Smooth muscle cell (in vitro differentiated cells): ENCODE measurements at regions not wholly inside any gene's neighbourhood (a gene's known extent, or its start where the extent isn't known, plus 50 kb on each side); places are given as distances from the start of the nearest gene placed in this dataset.
A peak's percentile ranks its signal among the peaks of the same experiment; 100 is the strongest.

Experiments used
- DNase-seq: peaks from one replicate; lab custom pipeline; 2025; ENCODE audit not compliant: unreplicated experiment; lab: John Stamatoyannopoulos, UW
- H2AFZ ChIP-seq: fragments of 200-600 bp; sonication (generic); 2 replicates; pipeline ENCODE4 v1.6.0; 2016; ENCODE audit warnings: antibody characterized with exemption, low read depth, mild to moderate bottlenecking
- H3F3A ChIP-seq: fragments of 200-600 bp; sonication (generic); 2 replicates; pipeline ENCODE4 v1.6.0; 2017; ENCODE audit warnings: antibody characterized with exemption, low read depth
- H3K27ac ChIP-seq: fragments of 200-600 bp; sonication (generic); 2 replicates; pipeline ENCODE4 v1.5.1; 2016; ENCODE audit warnings: low read depth, mild to moderate bottlenecking
- H3K27me3 ChIP-seq: fragments of 200-600 bp; sonication (generic); 2 replicates; pipeline ENCODE4 v1.6.1; 2016; ENCODE audit warnings: low read depth, mild to moderate bottlenecking
- H3K36me3 ChIP-seq: fragments of 200-600 bp; sonication (generic); 2 replicates; pipeline ENCODE4 v1.5.1; 2016; ENCODE audit warnings: low read depth
- H3K4me1 ChIP-seq: fragments of 200-600 bp; sonication (generic); 2 replicates; pipeline ENCODE4 v1.5.1; 2016; ENCODE audit warnings: low read depth
- H3K4me2 ChIP-seq: fragments of 200-600 bp; sonication (generic); 2 replicates; pipeline ENCODE4 v1.6.0; 2016; ENCODE audit warnings: mild to moderate bottlenecking
- H3K4me3 ChIP-seq: fragments of 200-600 bp; sonication (generic); 2 replicates; pipeline ENCODE4 v1.5.1; 2016; ENCODE audit warnings: mild to moderate bottlenecking
- H3K79me2 ChIP-seq: fragments of 200-600 bp; sonication (generic); 2 replicates; pipeline ENCODE4 v1.6.0; 2016; ENCODE audit warnings: low read depth, mild to moderate bottlenecking
- H3K9ac ChIP-seq: fragments of 200-600 bp; sonication (generic); 2 replicates; pipeline ENCODE4 v1.6.0; 2016; ENCODE audit warnings: low read depth
- H3K9me3 ChIP-seq: fragments of 200-600 bp; sonication (generic); replicated peaks from 2 replicates; pipeline ENCODE4 v1.5.1; 2016; ENCODE audit warnings: low read depth
- H4K20me1 ChIP-seq: fragments of 200-600 bp; sonication (generic); 2 replicates; pipeline ENCODE4 v1.6.0; 2016; ENCODE audit warnings: low read depth
- CTCF ChIP-seq: fragments of 200-600 bp; sonication (generic); IDR thresholded peaks from 2 replicates; pipeline ENCODE4 v1.5.1; 2017; ENCODE audit warnings: borderline replicate concordance, mild to moderate bottlenecking, antibody characterized with exemption; ENCODE audit not compliant: insufficient read depth, poor library complexity, severe bottlenecking
- whole genome bisulfite sequencing: methylation state at CpG from one replicate; pipeline ENCODE4 v1.1.7; 2016; ENCODE audit warnings: low lambda C conversion rate; 5-methylcytosine and 5-hydroxymethylcytosine counted together

GRCh38 chr6:17015551-17016381 is 86.1 kb upstream of the STMND1 start:
- TF ChIP-seq CTCF: no peak
- Histone ChIP-seq H3F3A (peaks cover 18% of the 10 kb centered on the region), H3K4me2 (peak overlapping the region; percentile 53), H3K9ac (no peak overlapping the region), H3K4me1 (peaks cover 17% of the 10 kb centered on the region), H2AFZ (no peak overlapping the region), H3K79me2 (no peaks in the 10 kb centered on the region), H3K9me3 (no peaks in the 10 kb centered on the region), H4K20me1 (no peaks in the 10 kb centered on the region), H3K27ac (peak overlapping the region; percentile 86), H3K4me3 (peak overlapping the region; percentile 38), H3K36me3 (no peaks in the 10 kb centered on the region), H3K27me3 (no peaks in the 10 kb centered on the region)
- DNase-seq: no peak
- WGBS: 69% methylated on average over 49 of the region's 51 CpGs

- H3K79me2 ChIP-seq: no peaks in the 10 kb centered on the region
- no peak for DNase-seq
- TF ChIP-seq CTCF: no peak
- peak overlapping the region; percentile 21 for H3K4me2 ChIP-seq
- no peaks in the 10 kb centered on the region for H3K36me3 ChIP-seq
- peaks cover 17% of the 10 kb centered on the region for H3K4me1 ChIP-seq
- H3K9me3 ChIP-seq: no peaks in the 10 kb centered on the region
- H3K27ac ChIP-seq: peak overlapping the region; percentile 86
- H4K20me1 ChIP-seq: no peaks in the 10 kb centered on the region
- H2AFZ ChIP-seq: no peak overlapping the region
- no peak overlapping the region for H3K9ac ChIP-seq
- 29% methylated on average over 4 of the region's 4 CpGs for WGBS
- peaks cover 18% of the 10 kb centered on the region for H3F3A ChIP-seq
- no peaks in the 10 kb centered on the region for H3K27me3 ChIP-seq
- H3K4me3 ChIP-seq: no peak overlapping the region
Measured at GRCh38 chr6:17015144-17015543, 86.7 kb upstream of the STMND1 start.

GRCh38 chr6:17013701-17014100 is 88.1 kb upstream of the STMND1 start:
- Histone ChIP-seq H3K27ac (peak overlapping the region; percentile 86), H3K79me2 (no peaks in the 10 kb centered on the region), H3K27me3 (no peaks in the 10 kb centered on the region), H3K4me1 (peaks cover 17% of the 10 kb centered on the region), H3K4me3 (no peak overlapping the region), H3K9me3 (no peaks in the 10 kb centered on the region), H4K20me1 (no peaks in the 10 kb centered on the region), H3K9ac (peak overlapping the region; percentile 53), H3K36me3 (no peaks in the 10 kb centered on the region), H2AFZ (no peak overlapping the region), H3K4me2 (peak overlapping the region; percentile 72), H3F3A (peaks cover 18% of the 10 kb centered on the region)
- DNase-seq: no peak
- no peak for TF ChIP-seq CTCF
- WGBS: 38% methylated on average over 4 of the region's 4 CpGs
